GM23248 (cell line): ENCODE measurements at regions not wholly inside any gene's neighbourhood (a gene's known extent, or its start where the extent isn't known, plus 50 kb on each side); places are given as distances from the start of the nearest gene placed in this dataset.

Experiments
- DNase-seq: peaks from one replicate; pipeline ENCODE4 v3.0.0-alpha.2; 2015
- H2AFZ ChIP-seq: fragments of 200-600 bp; sonication (generic); 2 replicates; pipeline ENCODE4 v1.6.1; 2016; ENCODE audit warnings: antibody characterized with exemption
- H3F3A ChIP-seq: fragments of 200-600 bp; sonication (generic); 2 replicates; pipeline ENCODE4 v1.6.1; 2016; ENCODE audit warnings: mild to moderate bottlenecking, antibody characterized with exemption, mixed run types; ENCODE audit not compliant: insufficient read depth
- H3K27ac ChIP-seq: fragments of 200-600 bp; sonication (generic); 2 replicates; pipeline ENCODE4 v1.5.1; 2016; ENCODE audit warnings: mild to moderate bottlenecking
- H3K27me3 ChIP-seq: fragments of 200-600 bp; sonication (generic); replicated peaks from 2 replicates; pipeline ENCODE4 v1.6.1; 2016; ENCODE audit warnings: mild to moderate bottlenecking; ENCODE audit not compliant: insufficient read depth
- H3K36me3 ChIP-seq: fragments of 200-600 bp; sonication (generic); 2 replicates; pipeline ENCODE4 v1.6.1; 2016; ENCODE audit warnings: low read depth, mild to moderate bottlenecking
- H3K4me1 ChIP-seq: fragments of 200-600 bp; sonication (generic); 2 replicates; pipeline ENCODE4 v1.6.1; 2016; ENCODE audit warnings: mild to moderate bottlenecking; ENCODE audit not compliant: insufficient read depth
- H3K4me2 ChIP-seq: fragments of 200-600 bp; sonication (generic); one replicate; pipeline ENCODE4 v1.6.1; 2016; ENCODE audit warnings: mild to moderate bottlenecking; ENCODE audit not compliant: unreplicated experiment
- H3K4me3 ChIP-seq: fragments of 200-600 bp; sonication (generic); 2 replicates; pipeline ENCODE4 v1.5.1; 2016; ENCODE audit warnings: mild to moderate bottlenecking
- H3K79me2 ChIP-seq: fragments of 200-600 bp; sonication (generic); 2 replicates; pipeline ENCODE4 v1.6.1; 2016; ENCODE audit warnings: mild to moderate bottlenecking; ENCODE audit not compliant: insufficient read depth
- H3K9ac ChIP-seq: fragments of 200-600 bp; sonication (generic); 2 replicates; pipeline ENCODE4 v1.6.1; 2016; ENCODE audit warnings: mild to moderate bottlenecking
- H3K9me2 ChIP-seq: fragments of 200-600 bp; sonication (generic); 2 replicates; pipeline ENCODE4 v1.6.1; 2016; ENCODE audit warnings: mixed run types, mild to moderate bottlenecking, moderate library complexity; ENCODE audit not compliant: insufficient read depth
- H3K9me3 ChIP-seq: fragments of 200-600 bp; sonication (generic); one replicate; pipeline ENCODE4 v1.6.1; 2017; ENCODE audit warnings: low read depth
- H4K20me1 ChIP-seq: fragments of 200-600 bp; sonication (generic); 2 replicates; pipeline ENCODE4 v1.6.0; 2016; ENCODE audit not compliant: insufficient read depth
- EZH2 ChIP-seq: fragments of 200-600 bp; sonication (generic); IDR thresholded peaks from 2 replicates; pipeline ENCODE4 v1.6.1; 2018; ENCODE audit warnings: antibody characterized with exemption, mild to moderate bottlenecking; ENCODE audit not compliant: insufficient read depth, poor library complexity, severe bottlenecking
- EZH2phosphoT487 ChIP-seq: fragments of 200-600 bp; sonication (generic); IDR thresholded peaks from 2 replicates; pipeline ENCODE4 v1.6.1; 2018; ENCODE audit warnings: antibody characterized with exemption, moderate library complexity, mild to moderate bottlenecking, low read depth; ENCODE audit not compliant: insufficient read depth
- WGBS, 2 experiments: methylation state at CpG; one replicate each; pipeline ENCODE4 v1.1.6; 2015 to 2017; ENCODE audit warnings: low lambda C conversion rate in 2 of 2, low coverage in 1 of 2; ENCODE audit errors: missing lambda C conversion rate in 2 of 2; 5-methylcytosine and 5-hydroxymethylcytosine counted together
- in situ Hi-C: fragments of 300-500 bp; cut with MboI; formaldehyde crosslinking; loops from 2 replicates; pipeline ENCODE4 v1.15.0; 2020

GRCh38 chr19:28519218-28519779 lies 693.7 kb downstream of the UQCRFS1 start:
- TF ChIP-seq EZH2phosphoT487 (no peak), EZH2 (no peak)
- Histone ChIP-seq H3K4me2 (no peak overlapping the region), H3K27me3 (0 out of 2 replicates have a peak, but pooled peaks cover 6% of the 10 kb centered on the region), H3K9me3 (no peaks in the 10 kb centered on the region), H3K27ac (no peak overlapping the region), H2AFZ (no peak overlapping the region), H3K4me3 (no peak overlapping the region), H3K9me2 (no peaks in the 10 kb centered on the region), H3F3A (no peaks in the 10 kb centered on the region), H3K79me2 (no peaks in the 10 kb centered on the region), H4K20me1 (no peaks in the 10 kb centered on the region), H3K4me1 (no peaks in the 10 kb centered on the region), H3K36me3 (no peaks in the 10 kb centered on the region), H3K9ac (no peak overlapping the region)
- in situ Hi-C loops: no loop called here
- DNase-seq: no peak
- 38 to 42% methylated on average over 8 of the region's 8 CpGs for WGBS, 2 experiments

GRCh38 chr19:28516415-28516872 lies 696.5 kb downstream of the UQCRFS1 start:
- no peak overlapping the region for H3K4me3 ChIP-seq
- WGBS, 2 experiments: 59% methylated on average over 2 of the region's 2 CpGs
- H3K9me3 ChIP-seq: no peaks in the 10 kb centered on the region
- H3K4me2 ChIP-seq: no peak overlapping the region
- H3K4me1 ChIP-seq: no peaks in the 10 kb centered on the region
- H4K20me1 ChIP-seq: no peaks in the 10 kb centered on the region
- no peak overlapping the region for H3K27ac ChIP-seq
- no peaks in the 10 kb centered on the region for H3K79me2 ChIP-seq
- no peaks in the 10 kb centered on the region for H3F3A ChIP-seq
- H3K9me2 ChIP-seq: no peaks in the 10 kb centered on the region
- H3K9ac ChIP-seq: no peak overlapping the region
- in situ Hi-C loops: no loop called here
- DNase-seq: no peak
- no peaks in the 10 kb centered on the region for H3K36me3 ChIP-seq
- H3K27me3 ChIP-seq: 0 out of 2 replicates have a peak, but pooled peaks cover 6% of the 10 kb centered on the region
- H2AFZ ChIP-seq: no peak overlapping the region
- TF ChIP-seq EZH2: no peak
- no peak for TF ChIP-seq EZH2phosphoT487

- Histone ChIP-seq H3K27me3 (no peaks in the 10 kb centered on the region; the same call in 1 of the 2 replicates), H4K20me1 (no peaks in the 10 kb centered on the region), H3K36me3 (no peaks in the 10 kb centered on the region), H3K9me3 (no peaks in the 10 kb centered on the region), H2AFZ (no peak overlapping the region), H3K27ac (no peak overlapping the region), H3K79me2 (no peaks in the 10 kb centered on the region), H3K4me1 (no peaks in the 10 kb centered on the region), H3K4me3 (no peak overlapping the region), H3K9ac (no peak overlapping the region), H3K9me2 (no peaks in the 10 kb centered on the region), H3K4me2 (no peak overlapping the region), H3F3A (no peaks in the 10 kb centered on the region)
- TF ChIP-seq EZH2phosphoT487: no peak
- TF ChIP-seq EZH2: no peak
- in situ Hi-C loops: no loop called here
- WGBS, 2 experiments: 4 to 9% methylated on average over 3 of the region's 3 CpGs
- DNase-seq: no peak
Observed at GRCh38 chr19:28514166-28514565, 698.8 kb downstream of the UQCRFS1 start.

- in situ Hi-C loops: no loop called here
- no peak for DNase-seq
- no peak overlapping the region for H3K4me3 ChIP-seq
- H3K27ac ChIP-seq: no peak overlapping the region
- H3K27me3 ChIP-seq: peaks cover 6% of the 10 kb centered on the region; the same call in 1 of the 2 replicates
- no peaks in the 10 kb centered on the region for H3K36me3 ChIP-seq
- no peak overlapping the region for H2AFZ ChIP-seq
- no peaks in the 10 kb centered on the region for H3K4me1 ChIP-seq
- WGBS, 2 experiments: 41 to 71% methylated on average over 1 of the region's 1 CpG
- H3K9me2 ChIP-seq: no peaks in the 10 kb centered on the region
- no peaks in the 10 kb centered on the region for H3K9me3 ChIP-seq
- H3K4me2 ChIP-seq: no peak overlapping the region
- no peaks in the 10 kb centered on the region for H3K79me2 ChIP-seq
- H3F3A ChIP-seq: no peaks in the 10 kb centered on the region
- H3K9ac ChIP-seq: no peak overlapping the region
- TF ChIP-seq EZH2phosphoT487 (no peak), EZH2 (no peak)
- no peaks in the 10 kb centered on the region for H4K20me1 ChIP-seq
Observed at GRCh38 chr19:28511655-28512054, 701.3 kb downstream of the UQCRFS1 start.
